H1 (cell line): ENCODE measurements at regions not wholly inside any gene's neighbourhood (a gene's known extent, or its start where the extent isn't known, plus 50 kb on each side); places are given as distances from the start of the nearest gene placed in this dataset.

ENCODE experiments used
- CTCF ChIA-PET: fragments of 300-600 bp; sonication (Branson Sonifier 250); formaldehyde crosslinking; loops from one replicate; lab custom pipeline; 2021; ENCODE audit not compliant: partially characterized antibody; lab: Charles Lee
- POLR2A ChIA-PET: fragments of 300-600 bp; sonication (Branson Sonifier 250); formaldehyde crosslinking; loops from one replicate; lab custom pipeline; 2021; ENCODE audit warnings: inconsistent platforms; ENCODE audit not compliant: partially characterized antibody; lab: Charles Lee
- DNase-seq, 2 experiments: peaks; one replicate each; pipeline versions ENCODE4 v3.0.0 to v3.0.0-alpha.2; 2010 to 2022; ENCODE audit warnings: low spot score in 2 of 2, low read depth in 1 of 2, mixed read lengths in 1 of 2
- FAIRE-seq: peaks from 2 replicates; lab custom pipeline; 2011; peaks lifted over from hg19 to GRCh38; lab: Jason Lieb, UNC
- H2AFZ ChIP-seq: 2 replicates; pipeline ENCODE4 v1.8.1; 2012; ENCODE audit warnings: low read length, inconsistent platforms
- H2AK5ac ChIP-seq: 2 replicates; pipeline ENCODE4 v1.6.1; 2013; ENCODE audit warnings: low read depth, low read length
- H2BK120ac ChIP-seq: replicated peaks from 2 replicates; pipeline ENCODE3; 2013; ENCODE audit warnings: low read depth, low read length, inconsistent platforms
- H2BK12ac ChIP-seq: 2 replicates; pipeline ENCODE4 v1.6.1; 2013; ENCODE audit warnings: low read depth, low read length
- H2BK15ac ChIP-seq: 2 replicates; pipeline ENCODE4 v1.6.1; 2013; ENCODE audit warnings: low read length
- H2BK20ac ChIP-seq: 2 replicates; pipeline ENCODE4 v1.6.1; 2013; ENCODE audit warnings: low read length
- H2BK5ac ChIP-seq: 2 replicates; pipeline ENCODE4 v1.6.1; 2013; ENCODE audit warnings: low read depth, low read length
- H3K14ac ChIP-seq: 2 replicates; pipeline ENCODE4 v1.6.1; 2013; ENCODE audit warnings: inconsistent platforms; ENCODE audit not compliant: insufficient read length
- H3K18ac ChIP-seq: 2 replicates; pipeline ENCODE4 v1.6.1; 2013; ENCODE audit warnings: low read length; ENCODE audit errors: extremely low read depth
- H3K23ac ChIP-seq: 2 replicates; pipeline ENCODE4 v1.6.1; 2013; ENCODE audit warnings: inconsistent platforms; ENCODE audit not compliant: insufficient read length
- H3K23me2 ChIP-seq: 2 replicates; pipeline ENCODE4 v1.6.1; 2013; ENCODE audit warnings: low read depth, low read length
- H3K27ac ChIP-seq: 2 replicates; pipeline ENCODE4 v1.6.1; 2011; ENCODE audit warnings: low read depth, low read length, inconsistent platforms
- H3K27me3 ChIP-seq, 4 experiments: replicated peaks in 1 of 4; 1 replicate in 1 of 4; 2 replicates in 3 of 4; pipeline versions ENCODE4 v1.6.1 to v1.8.1; 2011 to 2013; ENCODE audit warnings: low read length in 3 of 4, mild to moderate bottlenecking in 3 of 4, inconsistent platforms in 2 of 4, mixed read lengths in 2 of 4, moderate library complexity in 1 of 4; ENCODE audit not compliant: control insufficient read depth in 3 of 4, insufficient read depth in 3 of 4; ENCODE audit errors: extremely low read depth in 1 of 4
- H3K36me3 ChIP-seq, 4 experiments: 2 replicates each; pipeline versions ENCODE4 v1.6.1 to v1.8.1; 2011 to 2013; ENCODE audit warnings: mild to moderate bottlenecking in 4 of 4, low read length in 3 of 4, moderate library complexity in 2 of 4, control low read depth in 1 of 4, inconsistent platforms in 1 of 4; ENCODE audit not compliant: insufficient read depth in 4 of 4, control insufficient read depth in 2 of 4
- H3K4ac ChIP-seq: replicated peaks from 2 replicates; pipeline ENCODE3; 2013; ENCODE audit warnings: low read length, low read depth, mixed read lengths, inconsistent platforms; ENCODE audit not compliant: insufficient read length
- H3K4me1 ChIP-seq, 4 experiments: replicated peaks in 1 of 4; 1 replicate in 1 of 4; 2 replicates in 3 of 4; pipeline versions ENCODE4 v1.6.1 to v1.8.1; 2011 to 2013; ENCODE audit warnings: low read length in 3 of 4, inconsistent platforms in 2 of 4, mixed read lengths in 1 of 4; ENCODE audit not compliant: insufficient read depth in 4 of 4, control insufficient read depth in 3 of 4
- H3K4me2 ChIP-seq, 2 experiments: 2 replicates each; pipeline versions ENCODE4 v1.6.1 to v1.8.1; 2011 to 2013; ENCODE audit warnings: low read depth in 2 of 2, low read length in 2 of 2, control low read depth in 1 of 2, inconsistent platforms in 1 of 2, mild to moderate bottlenecking in 1 of 2; ENCODE audit not compliant: insufficient read depth in 1 of 2
- H3K4me3 ChIP-seq, 4 experiments: fragments of 200-600, 300-600 bp in 1 of 4; sonication (generic), shearing (Covaris generic), sonication (Bioruptor Twin) in 1 of 4; 2 replicates each; pipeline versions ENCODE4 v1.5.1 to v1.8.1; 2011 to 2016; ENCODE audit warnings: low read length in 4 of 4, low read depth in 3 of 4, control low read depth in 2 of 4, inconsistent platforms in 2 of 4, mild to moderate bottlenecking in 2 of 4, mixed read lengths in 1 of 4, moderate library complexity in 1 of 4; ENCODE audit not compliant: insufficient read depth in 2 of 4; ENCODE audit errors: extremely low read depth in 1 of 4
- H3K56ac ChIP-seq: replicated peaks from 2 replicates; pipeline ENCODE3; 2013; ENCODE audit warnings: low read depth, mild to moderate bottlenecking, mixed read lengths, low read length, inconsistent platforms; ENCODE audit not compliant: insufficient read length
- H3K79me1 ChIP-seq: 2 replicates; pipeline ENCODE4 v1.6.1; 2013; ENCODE audit warnings: low read depth, low read length, control low read depth
- H3K79me2 ChIP-seq, 2 experiments: 2 replicates each; pipeline versions ENCODE4 v1.6.1 to v1.8.1; 2012 to 2013; ENCODE audit warnings: low read length in 2 of 2, mild to moderate bottlenecking in 2 of 2, inconsistent platforms in 1 of 2; ENCODE audit not compliant: insufficient read depth in 2 of 2, control insufficient read depth in 1 of 2
- H3K9ac ChIP-seq, 4 experiments: replicated peaks in 1 of 4; 1 replicate in 1 of 4; 2 replicates in 3 of 4; pipeline versions ENCODE4 v1.6.1 to v1.8.1; 2011 to 2013; ENCODE audit warnings: low read depth in 3 of 4, low read length in 3 of 4, control low read depth in 2 of 4, mild to moderate bottlenecking in 2 of 4, moderate library complexity in 2 of 4, inconsistent platforms in 1 of 4; ENCODE audit errors: extremely low read depth in 1 of 4
- H3K9me3 ChIP-seq, 2 experiments: 2 replicates each; pipeline versions ENCODE4 v1.6.1 to v1.8.1; 2012 to 2013; ENCODE audit warnings: mild to moderate bottlenecking in 2 of 2, moderate library complexity in 2 of 2, control low read depth in 1 of 2, inconsistent platforms in 1 of 2, low read depth in 1 of 2, low read length in 1 of 2, mixed read lengths in 1 of 2; ENCODE audit not compliant: insufficient read depth in 2 of 2
- H4K20me1 ChIP-seq, 2 experiments: replicated peaks in 1 of 2; 2 replicates each; pipeline versions ENCODE3 to v1.8.1; 2011 to 2013; ENCODE audit warnings: inconsistent platforms in 2 of 2, low read length in 2 of 2, mild to moderate bottlenecking in 1 of 2; ENCODE audit not compliant: insufficient read depth in 2 of 2, control insufficient read depth in 1 of 2
- H4K5ac ChIP-seq: 2 replicates; pipeline ENCODE4 v1.6.1; 2013; ENCODE audit warnings: low read length, low read depth, mixed read lengths, inconsistent platforms; ENCODE audit not compliant: insufficient read length
- H4K8ac ChIP-seq: 2 replicates; pipeline ENCODE4 v1.8.0; 2013; ENCODE audit warnings: mild to moderate bottlenecking, moderate library complexity, low read length, inconsistent platforms; ENCODE audit not compliant: insufficient read depth; ENCODE audit errors: extremely low read depth
- H4K91ac ChIP-seq: replicated peaks from 2 replicates; pipeline ENCODE3; 2013; ENCODE audit warnings: low read length, mixed read lengths, inconsistent platforms; ENCODE audit not compliant: insufficient read length
- ASH2L ChIP-seq: fragments of 200-600, 300-600 bp; sonication (generic); IDR thresholded peaks from one replicate; pipeline ENCODE4 v1.7.1; 2017; ENCODE audit warnings: low read length
- CBX8 ChIP-seq: fragments of 300-800, 300-1000 bp; sonication (generic); IDR thresholded peaks from 2 replicates; pipeline ENCODE4 v1.7.1; 2016; ENCODE audit warnings: low read depth, low read length, borderline replicate concordance
- FOSL1 ChIP-seq: IDR thresholded peaks from 2 replicates; pipeline ENCODE4 v1.6.1; 2011; ENCODE audit warnings: mild to moderate bottlenecking, low read depth, low read length, moderate library complexity; ENCODE audit not compliant: insufficient read depth
- HDAC2 ChIP-seq, 2 experiments: fragments of 300-600 bp in 1 of 2; sonication (generic) in 1 of 2; IDR thresholded peaks; 2 replicates each; pipeline ENCODE4 v1.6.1; 2011 to 2012; ENCODE audit warnings: low read depth in 2 of 2, low read length in 2 of 2, mild to moderate bottlenecking in 2 of 2, moderate library complexity in 2 of 2, borderline replicate concordance in 1 of 2, inconsistent platforms in 1 of 2
- HDAC6 ChIP-seq: IDR thresholded peaks from one replicate; pipeline ENCODE4 v1.7.1; 2012; ENCODE audit warnings: low read depth, mild to moderate bottlenecking, inconsistent platforms, low read length, moderate library complexity
- KDM5A ChIP-seq: fragments of 200-600 bp; IDR thresholded peaks from 2 replicates; pipeline ENCODE4 v1.7.1; 2012; ENCODE audit warnings: mild to moderate bottlenecking, low read length, inconsistent platforms, mixed read lengths
- MAX ChIP-seq: IDR thresholded peaks from 2 replicates; pipeline ENCODE4 v1.6.1; 2012; ENCODE audit warnings: inconsistent platforms
- POLR2A ChIP-seq, 2 experiments: IDR thresholded peaks; 1 replicate in 1 of 2; 2 replicates in 1 of 2; pipeline ENCODE4 v1.6.1; 2011; ENCODE audit warnings: low read depth in 2 of 2, low read length in 2 of 2, mild to moderate bottlenecking in 2 of 2; ENCODE audit errors: control extremely low read depth in 1 of 2
- RAD21 ChIP-seq, 2 experiments: IDR thresholded peaks in 1 of 2; conservative IDR thresholded peaks in 1 of 2; 2 replicates each; pipeline ENCODE4 v1.6.1; 2011; ENCODE audit warnings: low read depth in 2 of 2, low read length in 2 of 2, improper control_type of control experiment in 1 of 2, inconsistent platforms in 1 of 2, mild to moderate bottlenecking in 1 of 2, moderate library complexity in 1 of 2
- RBBP5 ChIP-seq: IDR thresholded peaks from 2 replicates; pipeline ENCODE4 v1.7.1; 2012; ENCODE audit warnings: low read depth, mild to moderate bottlenecking, inconsistent platforms, low read length, moderate library complexity, borderline replicate concordance
- SIRT6 ChIP-seq: IDR thresholded peaks from one replicate; pipeline ENCODE4 v1.7.1; 2012; ENCODE audit warnings: low read length, inconsistent platforms
- TEAD4 ChIP-seq: IDR thresholded peaks from 2 replicates; pipeline ENCODE4 v1.6.1; 2012; ENCODE audit warnings: low read depth, low read length, inconsistent platforms, mixed read lengths

- Histone ChIP-seq H3K9ac (no peak overlapping the region), H2BK5ac (no peak overlapping the region), H3K36me3 (no peaks in the 10 kb centered on the region), H3K23ac (no peak overlapping the region), H2BK15ac (no peak overlapping the region), H2AFZ (no peak overlapping the region), H3K23me2 (no peaks in the 10 kb centered on the region), H3K14ac (no peak overlapping the region), H3K4ac (no peak overlapping the region), H3K79me1 (no peaks in the 10 kb centered on the region), H2BK20ac (no peak overlapping the region), H3K4me2 (no peak overlapping the region), H3K27me3 (no peaks in the 10 kb centered on the region), H3K9me3 (no peaks in the 10 kb centered on the region), H3K4me1 (peaks cover 0 to 10% (median 2%) of the 10 kb centered on the region in 4 experiments; a peak in 2 of 7 replicates), H3K27ac (no peak overlapping the region), H4K5ac (no peak overlapping the region), H4K8ac (no peak overlapping the region), H2BK120ac (no peak overlapping the region), H4K91ac (no peak overlapping the region), H3K18ac (no peak overlapping the region), H3K4me3 (no peak overlapping the region), H3K79me2 (no peaks in the 10 kb centered on the region), H4K20me1 (no peaks in the 10 kb centered on the region), H3K56ac (no peak overlapping the region), H2AK5ac (no peak overlapping the region), H2BK12ac (no peak overlapping the region)
- DNase-seq (no peak), FAIRE-seq (no peak)
- ChIA-PET CTCF (interaction anchor here (0.8 to 1.6 kb wide), 5 partner anchors 18 to 575 kb away, joined by 3 to 5 read pairs (median 5); no protein-coding TSS in a partner anchor), POLR2A (no interaction called here)
- TF ChIP-seq RAD21 (IDR thresholded peaks at IDR 0.05 in 1 of 2, conservative IDR thresholded peaks at IDR 0.05 in 1 of 2; ENCODE audit: low read depth in 2 of 2, low read length in 2 of 2): no peak
- no peak for TF ChIP-seq MAX
- no peak for TF ChIP-seq ASH2L
- no peak for TF ChIP-seq RBBP5
- TF ChIP-seq FOSL1: no peak
- no peak for TF ChIP-seq KDM5A
- TF ChIP-seq TEAD4: no peak
- TF ChIP-seq HDAC2 (IDR thresholded peaks at IDR 0.05; ENCODE audit: borderline replicate concordance in 1 of 2, low read depth in 2 of 2, low read length in 2 of 2): no peak
- TF ChIP-seq CBX8: no peak
- no peak for TF ChIP-seq POLR2A (IDR thresholded peaks at IDR 0.05; ENCODE audit: control extremely low read depth in 1 of 2, low read depth in 2 of 2, low read length in 2 of 2)
- TF ChIP-seq HDAC6: no peak
- no peak for TF ChIP-seq SIRT6
Measured at GRCh38 chr6:72559067-72559466, 62.8 kb upstream of the KCNQ5 start.
